Common myeloid progenitor, CD34-positive (primary cell): ENCODE measurements at regions not wholly inside any gene's neighbourhood (a gene's known extent, or its start where the extent isn't known, plus 50 kb on each side); places are given as distances from the start of the nearest gene placed in this dataset.

Source experiments
- CTCF ChIA-PET: fragments of 350-600 bp; sonication (Branson Sonifier 250); formaldehyde crosslinking; loops from one replicate; lab custom pipeline; 2021; ENCODE audit warnings: antibody characterized with exemption; lab: Charles Lee
- POLR2A ChIA-PET: fragments of 350-600 bp; sonication (Branson Sonifier 250); formaldehyde crosslinking; loops from one replicate; lab custom pipeline; 2021; ENCODE audit warnings: antibody characterized with exemption; lab: Charles Lee
- DNase-seq, 3 donors: peaks; one replicate each; pipeline versions ENCODE4 v3.0.0 to v3.0.0-alpha.2; 2013
- H3K27ac ChIP-seq, 2 experiments: 1 replicate in 1 of 2; 2 replicates in 1 of 2; pipeline ENCODE4 v1.7.0; 2013; ENCODE audit warnings: inconsistent platforms in 2 of 2, low read length in 2 of 2, mild to moderate bottlenecking in 2 of 2, low read depth in 1 of 2, moderate library complexity in 1 of 2; ENCODE audit not compliant: severe bottlenecking in 2 of 2, insufficient read depth in 1 of 2, poor library complexity in 1 of 2
- H3K27me3 ChIP-seq, 5 experiments: replicated peaks in 2 of 5; 1 replicate in 3 of 5; 2 replicates in 2 of 5; pipeline versions ENCODE4 v1.6.1 to v1.7.0; 2013; ENCODE audit warnings: low read length in 4 of 5, mild to moderate bottlenecking in 2 of 5, moderate library complexity in 2 of 5, inconsistent platforms in 1 of 5; ENCODE audit not compliant: insufficient read depth in 5 of 5, control insufficient read depth in 4 of 5
- H3K36me3 ChIP-seq, 4 experiments: 1 replicate in 2 of 4; 2 replicates in 2 of 4; pipeline versions ENCODE4 v1.6.1 to v1.7.0; 2013; ENCODE audit warnings: low read length in 3 of 4, control low read depth in 1 of 4, mild to moderate bottlenecking in 1 of 4; ENCODE audit not compliant: control insufficient read depth in 4 of 4, insufficient read depth in 4 of 4
- H3K4me1 ChIP-seq, 4 experiments: 1 replicate in 3 of 4; 2 replicates in 1 of 4; pipeline versions ENCODE4 v1.6.1 to v1.7.1; 2013; ENCODE audit warnings: low read length in 3 of 4, mild to moderate bottlenecking in 3 of 4, control low read depth in 1 of 4, inconsistent platforms in 1 of 4, moderate library complexity in 1 of 4; ENCODE audit not compliant: control insufficient read depth in 4 of 4, insufficient read depth in 4 of 4; ENCODE audit errors: control extremely low read depth in 1 of 4
- H3K4me3 ChIP-seq, 7 experiments: 1 replicate in 4 of 7; 2 replicates in 3 of 7; pipeline versions ENCODE4 v1.5.1 to v1.7.0; 2013; ENCODE audit warnings: mild to moderate bottlenecking in 7 of 7, low read length in 6 of 7, moderate library complexity in 6 of 7, inconsistent platforms in 2 of 7, low read depth in 2 of 7, control low read depth in 1 of 7; ENCODE audit not compliant: insufficient read depth in 4 of 7, control insufficient read depth in 1 of 7; ENCODE audit errors: extremely low read depth in 1 of 7
- H3K9me3 ChIP-seq, 5 experiments: 1 replicate in 4 of 5; 2 replicates in 1 of 5; pipeline versions ENCODE4 v1.6.1 to v1.7.1; 2013; ENCODE audit warnings: low read length in 4 of 5, mild to moderate bottlenecking in 2 of 5, inconsistent platforms in 1 of 5, low read depth in 1 of 5, moderate library complexity in 1 of 5; ENCODE audit not compliant: control insufficient read depth in 4 of 5, insufficient read depth in 2 of 5; ENCODE audit errors: control extremely low read depth in 1 of 5
- WGBS: methylation state at CpG from one replicate; pipeline ENCODE4 v1.1.5; 2013; ENCODE audit not compliant: insufficient coverage; 5-methylcytosine and 5-hydroxymethylcytosine counted together

GRCh38 chr4:60938181-60938580 lies 261.9 kb upstream of the ADGRL3 start:
- no peak overlapping the region for H3K4me3 ChIP-seq
- no peaks in the 10 kb centered on the region for H3K9me3 ChIP-seq
- no peak overlapping the region for H3K27ac ChIP-seq
- ChIA-PET POLR2A (no interaction called here), CTCF (no interaction called here)
- H3K4me1 ChIP-seq, result no peaks in the 10 kb centered on the region
- H3K36me3 ChIP-seq, result no peaks in the 10 kb centered on the region
- no CpG with 5 or more reads among the region's 1 CpG for WGBS
- DNase-seq, result no peak
- H3K27me3 ChIP-seq, result no peaks in the 10 kb centered on the region

DNA sequence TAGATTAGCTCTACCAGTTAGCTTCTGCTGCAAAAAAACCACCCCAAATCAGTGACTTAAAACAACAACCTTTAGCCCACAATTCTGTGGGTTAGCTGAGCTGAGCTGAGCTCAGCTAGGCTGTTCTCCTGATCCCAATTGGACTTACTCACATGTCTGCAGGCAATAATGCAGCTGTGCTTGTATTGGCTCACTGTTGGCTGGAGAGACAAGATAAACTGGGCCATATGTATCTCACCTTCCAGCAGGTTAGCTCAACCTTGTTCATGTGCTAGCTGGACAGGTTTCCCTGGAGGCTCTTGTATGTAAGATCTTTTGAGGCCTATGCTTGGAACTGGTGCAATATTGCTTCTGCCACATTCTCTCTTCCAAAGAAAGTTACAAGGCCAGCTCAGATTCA lies 261.5 kb upstream of the ADGRL3 start:
- ChIA-PET CTCF (no interaction called here), POLR2A (no interaction called here)
- H3K9me3 ChIP-seq, result no peaks in the 10 kb centered on the region

GRCh38 chr4:60944060-60944459 lies 256.1 kb upstream of the ADGRL3 start:
- no peaks in the 10 kb centered on the region for H3K27me3 ChIP-seq
- POLR2A ChIA-PET, result no interaction called here
- no peak overlapping the region for H3K27ac ChIP-seq
- peaks cover 0 to 3% (median 0%) of the 10 kb centered on the region in 5 experiments for H3K9me3 ChIP-seq
- CTCF ChIA-PET, result interaction anchor here (0.7 kb wide), 1 partner anchor 42 kb away, joined by 3 read pairs; no protein-coding TSS in a partner anchor
- no peaks in the 10 kb centered on the region for H3K36me3 ChIP-seq
- no peaks in the 10 kb centered on the region for H3K4me1 ChIP-seq
- no peak for DNase-seq
- WGBS, result no CpG with 5 or more reads among the region's 1 CpG
- H3K4me3 ChIP-seq, result no peak overlapping the region

More for the DNA sequence above, 261.5 kb upstream of the ADGRL3 start:
- H3K36me3 ChIP-seq, result no peaks in the 10 kb centered on the region
- no peaks in the 10 kb centered on the region for H3K27me3 ChIP-seq
- H3K27ac ChIP-seq, result no peak overlapping the region
- H3K4me3 ChIP-seq, result no peak overlapping the region
- no peak for DNase-seq
- H3K4me1 ChIP-seq, result no peaks in the 10 kb centered on the region

DNA sequence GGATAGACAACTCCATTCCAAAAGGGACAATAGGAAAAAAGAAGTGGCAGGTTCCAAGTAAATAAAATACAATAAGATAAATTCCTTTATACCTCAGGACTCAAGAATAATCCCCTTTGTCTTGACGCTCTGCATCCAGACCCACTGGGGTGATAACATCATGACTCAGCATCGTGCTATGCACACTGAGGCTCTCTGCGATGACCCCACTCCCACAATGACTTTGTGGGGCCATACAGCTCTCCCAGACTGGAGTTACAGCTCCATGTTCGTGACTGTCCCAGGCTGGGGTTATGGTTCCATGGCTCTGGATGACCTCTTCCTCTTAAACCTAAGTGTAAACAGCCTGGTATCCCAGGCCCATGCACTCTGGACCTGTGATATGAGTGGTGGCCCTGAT lies 254.5 kb upstream of the ADGRL3 start:
- Histone ChIP-seq H3K9me3 (peaks cover 0 to 3% (median 0%) of the 10 kb centered on the region in 5 experiments), H3K27ac (no peak overlapping the region), H3K36me3 (no peaks in the 10 kb centered on the region), H3K4me3 (no peak overlapping the region), H3K27me3 (no peaks in the 10 kb centered on the region), H3K4me1 (no peaks in the 10 kb centered on the region)
- DNase-seq, result no peak
- ChIA-PET CTCF (no interaction called here), POLR2A (no interaction called here)
- WGBS, result 93% methylated on average over 3 of the region's 4 CpGs

GRCh38 chr4:60948008-60948407 lies 252.1 kb upstream of the ADGRL3 start:
- Histone ChIP-seq H3K9me3 (peaks cover 0 to 3% (median 0%) of the 10 kb centered on the region in 5 experiments), H3K27me3 (no peaks in the 10 kb centered on the region), H3K27ac (no peak overlapping the region), H3K36me3 (no peaks in the 10 kb centered on the region), H3K4me1 (no peaks in the 10 kb centered on the region), H3K4me3 (no peak overlapping the region)
- CTCF ChIA-PET, result no interaction called here
- no peak for DNase-seq
- WGBS, result 88% methylated on average over 1 of the region's 1 CpG
- POLR2A ChIA-PET, result no interaction called here

DNA sequence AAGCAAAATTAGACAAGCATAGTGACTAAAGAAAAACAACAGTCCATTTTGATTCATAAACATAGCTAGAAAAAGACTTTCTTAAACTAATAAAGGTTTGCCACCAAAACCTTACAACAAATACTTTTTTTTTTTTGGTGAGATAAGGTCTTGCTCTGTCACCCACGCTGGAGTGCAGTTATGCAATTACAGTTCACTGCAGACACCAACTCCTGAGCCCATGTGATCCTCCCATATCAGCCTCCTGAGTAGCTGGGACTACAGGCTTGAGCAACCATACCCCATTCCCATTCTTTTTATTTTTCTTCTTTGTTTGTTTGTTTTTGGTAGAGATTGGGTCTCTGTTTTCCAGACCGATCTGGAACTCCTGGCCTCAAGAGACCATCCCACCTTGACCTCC lies 247.2 kb upstream of the ADGRL3 start:
- Histone ChIP-seq H3K9me3 (no peaks in the 10 kb centered on the region), H3K27me3 (no peaks in the 10 kb centered on the region), H3K36me3 (no peaks in the 10 kb centered on the region), H3K4me3 (no peak overlapping the region), H3K27ac (no peak overlapping the region), H3K4me1 (no peaks in the 10 kb centered on the region)
- WGBS, result no CpG with 5 or more reads among the region's 2 CpGs
- ChIA-PET POLR2A (no interaction called here), CTCF (interaction anchor here (1.4 kb wide), 1 partner anchor 13 kb away, joined by 3 read pairs; no protein-coding TSS in a partner anchor)
- DNase-seq, result no peak

- ChIA-PET CTCF (no interaction called here), POLR2A (no interaction called here)
- H3K4me1 ChIP-seq, result no peaks in the 10 kb centered on the region
- no peak overlapping the region for H3K4me3 ChIP-seq
- no peak overlapping the region for H3K27ac ChIP-seq
- no peaks in the 10 kb centered on the region for H3K36me3 ChIP-seq
- 100% methylated on average over 1 of the region's 4 CpGs for WGBS
- H3K27me3 ChIP-seq, result no peaks in the 10 kb centered on the region
- no peaks in the 10 kb centered on the region for H3K9me3 ChIP-seq
- no peak for DNase-seq
Observed at GRCh38 chr4:60953826-60954225, 246.3 kb upstream of the ADGRL3 start.
